Effector memory CD8-positive, alpha-beta T cell (primary cell): ENCODE measurements at regions not wholly inside any gene's neighbourhood (a gene's known extent, or its start where the extent isn't known, plus 50 kb on each side); places are given as distances from the start of the nearest gene placed in this dataset.
"Not testable (repeated sequence)": the region's sequence is repeated elsewhere in the genome, so short reads cannot be mapped to it uniquely, and the experiment has no call there.

ENCODE experiments used
- ATAC-seq: fragments of 150-1000 bp; cut with Tn5 transposase; replicated peaks from 2 replicates; pipeline ENCODE4 v1.10.0; 2021; ENCODE audit warnings: mild to moderate bottlenecking, moderate library complexity
- DNase-seq, 3 experiments: peaks; one replicate each; pipeline ENCODE4 v3.0.0; 2021
- H3K27ac Mint-ChIP-seq, 2 donors: one replicate each; pipeline ENCODE4 v1.8.0; 2022; ENCODE audit warnings: mild to moderate bottlenecking in 2 of 2, mixed read lengths in 2 of 2, moderate library complexity in 2 of 2
- H3K27me3 Mint-ChIP-seq, 2 donors: one replicate each; pipeline ENCODE4 v1.8.0; 2022; ENCODE audit warnings: mixed read lengths in 2 of 2
- H3K36me3 Mint-ChIP-seq: one replicate; pipeline ENCODE4 v1.8.0; 2022; ENCODE audit warnings: mild to moderate bottlenecking, moderate library complexity, mixed read lengths; ENCODE audit not compliant: insufficient read depth
- H3K4me1 Mint-ChIP-seq, 2 donors: one replicate each; pipeline ENCODE4 v1.8.0; 2022; ENCODE audit warnings: low read depth in 2 of 2, mixed read lengths in 2 of 2
- H3K4me3 Mint-ChIP-seq, 2 donors: one replicate each; pipeline ENCODE4 v1.8.0; 2022; ENCODE audit warnings: mild to moderate bottlenecking in 2 of 2, mixed read lengths in 2 of 2, moderate library complexity in 2 of 2
- H3K9me3 Mint-ChIP-seq, 2 donors: one replicate each; pipeline ENCODE4 v1.8.0; 2022; ENCODE audit warnings: mixed read lengths in 2 of 2

DNA sequence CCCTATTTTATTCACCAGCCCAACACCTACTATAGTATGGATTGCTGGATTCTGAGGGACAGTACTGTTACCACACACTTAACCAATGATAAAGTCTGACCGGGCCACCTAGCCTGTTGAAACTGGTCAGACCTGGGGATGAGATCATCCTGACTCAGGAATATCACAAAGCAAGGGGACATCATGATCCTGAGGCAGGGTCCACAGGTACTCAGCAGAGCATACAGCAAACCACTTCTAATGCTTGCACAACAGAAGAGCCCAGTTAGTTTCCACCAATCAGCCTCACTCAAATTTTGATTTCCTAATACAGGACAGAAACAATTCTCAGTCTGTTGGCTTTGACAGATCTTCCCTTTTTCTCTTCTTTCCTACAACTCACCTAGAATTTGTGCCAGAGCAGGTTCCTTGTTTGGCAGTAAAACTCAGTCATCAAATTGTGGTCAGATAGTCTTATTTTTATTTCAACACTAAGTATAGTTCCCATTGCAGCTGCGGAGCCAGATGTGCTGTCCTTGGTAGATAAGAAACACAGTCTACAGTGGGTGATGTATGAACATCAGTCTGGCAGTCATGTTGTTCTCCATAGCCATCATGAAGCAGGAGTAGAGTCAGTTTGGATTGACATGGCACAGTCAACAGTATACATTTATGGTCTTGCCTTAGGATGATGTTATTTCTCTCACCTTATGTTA lies 90.1 kb upstream of the PRR23C start:
- Mint-ChIP-seq H3K27ac (no peak overlapping the region), H3K4me3 (no peak overlapping the region), H3K9me3 (no peaks in the 10 kb centered on the region), H3K36me3 (no peaks in the 10 kb centered on the region), H3K27me3 (peaks cover 0 to 9% of the 10 kb centered on the region in 2 donors), H3K4me1 (no peaks in the 10 kb centered on the region)
- ATAC-seq (no peak), DNase-seq (no peak)

GRCh38 chr3:139135657-139136056 lies 91.0 kb upstream of the PRR23C start:
- H3K9me3 Mint-ChIP-seq, result no peaks in the 10 kb centered on the region
- ATAC-seq (no peak), DNase-seq (no peak)
- H3K36me3 Mint-ChIP-seq, result no peaks in the 10 kb centered on the region
- H3K4me1 Mint-ChIP-seq, result no peaks in the 10 kb centered on the region
- no peak overlapping the region for H3K4me3 Mint-ChIP-seq
- peaks cover 0 to 7% of the 10 kb centered on the region in 2 donors for H3K27me3 Mint-ChIP-seq
- no peak overlapping the region for H3K27ac Mint-ChIP-seq

- H3K4me3 Mint-ChIP-seq, result no peak overlapping the region
- H3K27me3 Mint-ChIP-seq, result no peaks in the 10 kb centered on the region
- no peaks in the 10 kb centered on the region for H3K9me3 Mint-ChIP-seq
- H3K36me3 Mint-ChIP-seq, result no peaks in the 10 kb centered on the region
- no peak for DNase-seq
- no peak for ATAC-seq
- H3K4me1 Mint-ChIP-seq, result no peaks in the 10 kb centered on the region
- no peak overlapping the region for H3K27ac Mint-ChIP-seq
Observed at GRCh38 chr3:139136469-139137202, 91.9 kb upstream of the PRR23C start.

GRCh38 chr3:139140553-139140952 lies 95.9 kb upstream of the PRR23C start:
- H3K4me3 Mint-ChIP-seq, result no peak overlapping the region
- H3K27me3 Mint-ChIP-seq, result no peaks in the 10 kb centered on the region
- ATAC-seq (no peak), DNase-seq (no peak)
- H3K27ac Mint-ChIP-seq, result no peak overlapping the region
- H3K4me1 Mint-ChIP-seq, result no peaks in the 10 kb centered on the region
- no peaks in the 10 kb centered on the region for H3K36me3 Mint-ChIP-seq
- no peaks in the 10 kb centered on the region for H3K9me3 Mint-ChIP-seq

GRCh38 chr3:139145980-139146379 lies 101.3 kb upstream of the PRR23C start:
- not testable (repeated sequence) for H3K27ac Mint-ChIP-seq, H3K9me3 Mint-ChIP-seq, H3K4me3 Mint-ChIP-seq, DNase-seq, H3K4me1 Mint-ChIP-seq, ATAC-seq, H3K36me3 Mint-ChIP-seq
- H3K27me3 Mint-ChIP-seq, result peaks cover 11 to 14% of the 10 kb centered on the region in 2 donors

DNA sequence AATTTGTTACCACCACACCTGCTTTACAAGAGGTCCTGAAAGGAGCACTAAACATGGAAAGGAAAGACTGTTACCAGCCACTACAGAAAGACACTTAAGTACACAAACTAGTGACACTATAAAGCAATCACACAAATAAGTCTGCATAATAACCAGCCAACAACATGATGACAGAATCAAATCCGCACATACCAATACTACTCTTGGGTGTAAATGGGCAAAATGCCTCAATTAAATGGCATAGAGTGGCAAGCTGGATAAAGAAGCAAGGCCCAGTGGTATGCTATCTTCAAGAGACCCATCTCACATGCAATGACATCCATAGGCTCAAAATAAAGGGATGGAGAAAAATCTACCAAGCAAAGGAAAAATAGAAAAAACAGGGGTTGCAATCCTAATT lies 106.8 kb upstream of the PRR23C start:
- Mint-ChIP-seq H3K4me1 (no peaks in the 10 kb centered on the region), H3K27ac (no peak overlapping the region), H3K4me3 (no peak overlapping the region), H3K27me3 (peaks cover 14 to 18% of the 10 kb centered on the region in 2 donors), H3K9me3 (no peaks in the 10 kb centered on the region), H3K36me3 (peaks cover 3% of the 10 kb centered on the region)
- no peak for DNase-seq
- ATAC-seq, result no peak

DNA sequence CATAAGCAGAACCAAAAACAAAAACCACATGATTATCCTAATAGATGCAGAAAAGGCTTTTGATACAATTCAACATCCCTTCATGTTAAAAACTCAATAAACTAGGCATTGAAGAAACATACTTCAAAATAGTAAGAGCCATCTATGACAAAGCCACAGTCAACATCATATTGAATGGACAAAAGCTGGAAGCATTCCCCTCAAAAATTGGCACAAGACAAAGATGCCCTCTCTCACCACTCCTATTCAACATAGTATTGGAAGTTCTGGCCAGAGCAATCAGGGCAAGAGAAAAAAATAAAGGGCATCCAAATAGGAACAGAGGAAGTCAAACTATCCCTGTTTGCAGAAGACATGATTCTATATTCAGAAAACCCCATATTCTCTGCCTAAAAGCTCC lies 108.7 kb upstream of the PRR23C start:
- not testable (repeated sequence) for H3K4me3 Mint-ChIP-seq, H3K36me3 Mint-ChIP-seq, H3K4me1 Mint-ChIP-seq

DNA sequence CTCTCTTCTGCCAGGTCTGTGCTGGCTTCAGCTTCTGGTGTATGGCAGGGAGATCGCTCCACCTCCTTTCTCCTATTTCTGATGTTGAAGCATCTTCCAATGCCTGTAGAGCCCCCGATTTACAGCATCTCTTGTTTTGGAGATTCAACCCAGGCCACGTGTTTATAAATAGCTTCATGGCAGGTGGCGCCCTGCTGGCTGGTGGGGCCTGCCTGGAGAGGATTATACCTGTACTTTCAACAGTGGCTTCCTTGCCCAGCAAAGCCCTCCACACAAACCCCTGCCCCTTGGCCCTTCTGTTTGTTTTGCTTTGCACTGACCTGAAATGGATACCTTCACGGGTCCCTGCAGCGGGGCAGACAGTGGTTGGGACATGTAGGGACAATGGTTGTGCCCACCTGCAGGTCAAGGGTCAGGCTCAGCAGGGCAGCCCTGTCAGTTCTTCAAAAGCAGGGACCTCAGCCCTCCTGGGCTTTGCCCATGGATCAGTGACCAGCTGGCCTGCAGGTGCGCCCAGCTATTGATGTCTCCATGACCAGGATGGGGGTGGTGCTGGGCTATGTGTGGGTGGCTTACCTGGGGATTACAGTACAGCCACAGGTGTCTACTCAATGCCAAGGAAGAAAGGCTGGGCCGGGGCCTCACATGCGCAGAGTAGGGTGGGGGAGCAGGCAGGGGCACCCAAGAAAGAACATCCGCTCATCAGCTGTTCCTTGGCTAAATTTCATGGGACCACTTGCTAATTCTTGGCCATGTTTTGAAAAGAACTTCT lies 112.7 kb upstream of the PRR23C start:
- Mint-ChIP-seq H3K4me1 (no peaks in the 10 kb centered on the region), H3K27ac (no peak overlapping the region), H3K27me3 (peaks cover 5 to 15% of the 10 kb centered on the region in 2 donors), H3K4me3 (no peak overlapping the region), H3K36me3 (no peaks in the 10 kb centered on the region), H3K9me3 (no peaks in the 10 kb centered on the region)
- ATAC-seq (no peak), DNase-seq (no peak)

More for the DNA sequence above, 108.7 kb upstream of the PRR23C start:
- DNase-seq, H3K27ac Mint-ChIP-seq, ATAC-seq, H3K9me3 Mint-ChIP-seq: not testable (repeated sequence)
- peaks cover 9 to 14% of the 10 kb centered on the region in 2 donors for H3K27me3 Mint-ChIP-seq

GRCh38 chr3:139159356-139159755 lies 114.7 kb upstream of the PRR23C start:
- no peaks in the 10 kb centered on the region for H3K4me1 Mint-ChIP-seq
- DNase-seq (no peak), ATAC-seq (no peak)
- H3K27me3 Mint-ChIP-seq, result peaks cover 0 to 15% of the 10 kb centered on the region in 2 donors
- H3K27ac Mint-ChIP-seq, result no peak overlapping the region
- no peaks in the 10 kb centered on the region for H3K9me3 Mint-ChIP-seq
- H3K36me3 Mint-ChIP-seq, result no peaks in the 10 kb centered on the region
- H3K4me3 Mint-ChIP-seq, result no peak overlapping the region

GRCh38 chr3:139173372-139174108 lies 128.8 kb upstream of the PRR23C start:
- DNase-seq, result no peak
- H3K36me3 Mint-ChIP-seq, result no peaks in the 10 kb centered on the region
- no peak overlapping the region for H3K27ac Mint-ChIP-seq
- peaks cover 0 to 12% of the 10 kb centered on the region in 2 donors for H3K27me3 Mint-ChIP-seq
- H3K4me3 Mint-ChIP-seq, result no peak overlapping the region
- no peak for ATAC-seq
- H3K9me3 Mint-ChIP-seq, result no peaks in the 10 kb centered on the region
- peaks cover 0 to 4% of the 10 kb centered on the region in 2 donors for H3K4me1 Mint-ChIP-seq

- H3K4me1 Mint-ChIP-seq, result no peaks in the 10 kb centered on the region
- H3K27ac Mint-ChIP-seq, result no peak overlapping the region
- H3K36me3 Mint-ChIP-seq, result no peaks in the 10 kb centered on the region
- peaks cover 6 to 7% of the 10 kb centered on the region in 2 donors for H3K27me3 Mint-ChIP-seq
- ATAC-seq (no peak), DNase-seq (no peak)
- H3K4me3 Mint-ChIP-seq, result no peak overlapping the region
- H3K9me3 Mint-ChIP-seq, result peaks cover 0 to 4% of the 10 kb centered on the region in 2 donors
Observed at GRCh38 chr3:139180489-139180888, 135.8 kb upstream of the PRR23C start.

GRCh38 chr3:139182143-139182542 lies 137.5 kb upstream of the PRR23C start:
- ATAC-seq (no peak), DNase-seq (no peak)
- H3K27me3 Mint-ChIP-seq, result peaks cover 6 to 7% of the 10 kb centered on the region in 2 donors
- peaks cover 0 to 4% of the 10 kb centered on the region in 2 donors for H3K9me3 Mint-ChIP-seq
- H3K4me3 Mint-ChIP-seq, result no peak overlapping the region
- H3K36me3 Mint-ChIP-seq, result no peaks in the 10 kb centered on the region
- no peak overlapping the region for H3K27ac Mint-ChIP-seq
- no peaks in the 10 kb centered on the region for H3K4me1 Mint-ChIP-seq

- Mint-ChIP-seq H3K27ac (no peak overlapping the region), H3K27me3 (peaks cover 6 to 7% of the 10 kb centered on the region in 2 donors), H3K36me3 (no peaks in the 10 kb centered on the region), H3K4me1 (no peaks in the 10 kb centered on the region), H3K4me3 (no peak overlapping the region), H3K9me3 (peaks cover 0 to 4% of the 10 kb centered on the region in 2 donors)
- DNase-seq (no peak), ATAC-seq (no peak)
Observed at GRCh38 chr3:139182598-139182997, 137.9 kb upstream of the PRR23C start.
